ENCODE measurements at regions not wholly inside any gene's neighbourhood (a gene's known extent, or its start where the extent isn't known, plus 50 kb on each side); places are given as distances from the start of the nearest gene placed in this dataset.

DNA sequence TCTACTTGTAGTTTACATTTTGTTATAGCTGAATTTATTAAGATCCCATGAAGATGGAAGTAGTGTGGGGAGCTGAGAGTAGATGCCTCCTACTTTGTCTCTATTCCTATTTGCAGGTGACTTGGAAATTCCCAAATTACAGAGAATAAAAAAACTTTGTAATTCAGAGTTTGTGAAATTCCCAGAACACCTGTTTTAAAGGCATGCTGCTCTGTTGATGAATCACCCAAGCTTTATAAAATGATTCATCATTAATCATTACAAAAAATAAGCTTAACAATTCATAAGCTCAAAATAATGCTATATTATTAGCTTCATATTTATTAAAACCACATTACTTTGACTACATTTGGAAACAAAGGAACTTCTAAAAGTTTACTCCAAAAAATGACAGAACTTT, 856.3 kb downstream of the RPA4 start:
- Histone ChIP-seq H3K4me1 (no peaks in the 10 kb centered on the region), H3K36me3 (no peaks in the 10 kb centered on the region), H3K27me3 (no peaks in the 10 kb centered on the region), H3K9me3 (no peaks in the 10 kb centered on the region), H3K4me3 (no peak overlapping the region), H3K27ac (no peak overlapping the region)
- TF ChIP-seq POLR2AphosphoS5 (IDR thresholded peaks at IDR 0.05) (no peak), POLR2A (IDR thresholded peaks at IDR 0.05) (no peak), EP300 (IDR thresholded peaks at IDR 0.05) (no peak)
- TF ChIP-seq, protein P1, sequence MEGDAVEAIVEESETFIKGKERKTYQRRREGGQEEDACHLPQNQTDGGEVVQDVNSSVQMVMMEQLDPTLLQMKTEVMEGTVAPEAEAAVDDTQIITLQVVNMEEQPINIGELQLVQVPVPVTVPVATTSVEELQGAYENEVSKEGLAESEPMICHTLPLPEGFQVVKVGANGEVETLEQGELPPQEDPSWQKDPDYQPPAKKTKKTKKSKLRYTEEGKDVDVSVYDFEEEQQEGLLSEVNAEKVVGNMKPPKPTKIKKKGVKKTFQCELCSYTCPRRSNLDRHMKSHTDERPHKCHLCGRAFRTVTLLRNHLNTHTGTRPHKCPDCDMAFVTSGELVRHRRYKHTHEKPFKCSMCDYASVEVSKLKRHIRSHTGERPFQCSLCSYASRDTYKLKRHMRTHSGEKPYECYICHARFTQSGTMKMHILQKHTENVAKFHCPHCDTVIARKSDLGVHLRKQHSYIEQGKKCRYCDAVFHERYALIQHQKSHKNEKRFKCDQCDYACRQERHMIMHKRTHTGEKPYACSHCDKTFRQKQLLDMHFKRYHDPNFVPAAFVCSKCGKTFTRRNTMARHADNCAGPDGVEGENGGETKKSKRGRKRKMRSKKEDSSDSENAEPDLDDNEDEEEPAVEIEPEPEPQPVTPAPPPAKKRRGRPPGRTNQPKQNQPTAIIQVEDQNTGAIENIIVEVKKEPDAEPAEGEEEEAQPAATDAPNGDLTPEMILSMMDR (IDR thresholded peaks at IDR 0.05) = no peak
- DNase-seq (ENCODE audit: low spot score in 2 of 2) = no peak

DNA sequence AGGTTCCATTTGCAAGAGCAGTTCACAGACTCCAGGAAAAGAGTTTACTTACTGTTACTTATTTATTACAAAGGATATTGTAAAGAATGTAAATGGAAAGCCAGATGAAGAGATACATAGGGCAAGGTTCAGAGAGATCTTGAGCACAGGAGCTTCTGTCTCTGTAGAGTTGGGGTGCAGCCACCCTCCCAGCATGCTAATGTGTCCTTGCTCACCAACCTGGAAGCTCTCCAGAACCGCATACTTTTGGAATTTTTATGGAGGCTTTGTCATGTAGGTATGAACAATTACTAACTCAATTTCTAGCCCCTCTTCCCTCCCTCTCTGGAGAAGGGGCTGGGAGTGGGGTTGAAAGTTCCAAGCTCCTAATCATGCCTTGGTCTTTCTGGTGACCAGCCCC, 857.2 kb downstream of the RPA4 start:
- Histone ChIP-seq H3K9me3 (no peaks in the 10 kb centered on the region), H3K4me1 (no peaks in the 10 kb centered on the region), H3K36me3 (no peaks in the 10 kb centered on the region), H3K27ac (no peak overlapping the region), H3K27me3 (no peaks in the 10 kb centered on the region), H3K4me3 (no peak overlapping the region)
- TF ChIP-seq, protein P1 (IDR thresholded peaks at IDR 0.05) = no peak
- no peak for TF ChIP-seq EP300 (IDR thresholded peaks at IDR 0.05)
- no peak for TF ChIP-seq POLR2AphosphoS5 (IDR thresholded peaks at IDR 0.05)
- TF ChIP-seq POLR2A (IDR thresholded peaks at IDR 0.05) = no peak
- WGBS = 40% methylated on average over 1 of the region's 1 CpG
- no peak for DNase-seq (ENCODE audit: low spot score in 2 of 2)

DNA sequence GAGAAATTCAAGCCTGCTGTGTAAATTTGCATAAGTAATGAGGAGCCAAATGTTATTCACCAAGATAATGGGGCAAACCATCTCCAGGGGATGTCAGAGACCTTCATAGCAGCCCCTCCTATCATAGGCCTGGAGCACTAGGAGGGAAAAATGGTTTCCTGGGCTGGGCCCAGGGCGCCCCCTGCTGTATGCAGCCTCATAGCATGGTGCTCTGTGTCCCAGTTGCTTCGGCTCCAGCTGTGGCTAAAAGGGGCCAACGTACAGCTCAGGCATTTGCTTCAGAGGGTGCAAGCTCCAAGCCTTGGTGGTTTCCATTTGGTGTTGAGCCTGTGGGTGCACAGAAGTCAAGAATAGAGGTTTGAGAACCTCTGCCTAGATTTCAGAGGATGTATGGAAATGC, 859.3 kb downstream of the RPA4 start:
- no peak overlapping the region for H3K4me3 ChIP-seq

DNA sequence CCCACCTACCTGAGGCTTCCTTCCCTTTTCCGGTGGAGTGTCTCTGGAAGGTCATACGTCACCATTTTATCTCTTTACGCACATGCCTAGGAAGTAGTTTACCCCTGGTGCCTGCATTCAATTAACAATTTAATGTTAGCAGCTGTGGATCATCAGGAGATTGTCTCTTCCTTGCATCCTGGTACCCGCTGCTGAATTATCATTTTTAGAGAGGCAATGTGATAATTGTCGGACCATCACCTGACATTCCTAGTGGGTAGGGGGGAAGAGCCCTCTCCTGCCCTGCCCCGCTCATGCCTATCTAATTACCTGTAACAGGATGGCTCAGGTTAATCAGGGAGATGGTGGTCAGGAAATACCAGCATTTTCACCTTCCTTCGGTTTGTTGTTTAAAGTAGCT, 863.6 kb downstream of the RPA4 start:
- Histone ChIP-seq H3K27ac (no peak overlapping the region), H3K36me3 (no peaks in the 10 kb centered on the region), H3K27me3 (no peaks in the 10 kb centered on the region), H3K4me1 (no peaks in the 10 kb centered on the region), H3K9me3 (no peaks in the 10 kb centered on the region), H3K4me3 (no peak overlapping the region)
- TF ChIP-seq EP300 (IDR thresholded peaks at IDR 0.05) (no peak), POLR2AphosphoS5 (IDR thresholded peaks at IDR 0.05) (no peak), POLR2A (IDR thresholded peaks at IDR 0.05) (no peak)
- TF ChIP-seq, protein P1 (IDR thresholded peaks at IDR 0.05) = no peak
- 62% methylated on average over 7 of the region's 7 CpGs for WGBS
- no peak for DNase-seq (ENCODE audit: low spot score in 2 of 2)

More for the DNA sequence above, 859.3 kb downstream of the RPA4 start:
- Histone ChIP-seq H3K36me3 (no peaks in the 10 kb centered on the region), H3K27ac (no peak overlapping the region), H3K9me3 (no peaks in the 10 kb centered on the region), H3K4me1 (no peaks in the 10 kb centered on the region), H3K27me3 (no peaks in the 10 kb centered on the region)
- DNase-seq (ENCODE audit: low spot score in 2 of 2) = no peak
- WGBS = 83% methylated on average over 3 of the region's 3 CpGs
- no peak for TF ChIP-seq EP300 (IDR thresholded peaks at IDR 0.05)
- no peak for TF ChIP-seq POLR2A (IDR thresholded peaks at IDR 0.05)
- TF ChIP-seq POLR2AphosphoS5 (IDR thresholded peaks at IDR 0.05) = no peak
- TF ChIP-seq, protein P1 (IDR thresholded peaks at IDR 0.05) = no peak

DNA sequence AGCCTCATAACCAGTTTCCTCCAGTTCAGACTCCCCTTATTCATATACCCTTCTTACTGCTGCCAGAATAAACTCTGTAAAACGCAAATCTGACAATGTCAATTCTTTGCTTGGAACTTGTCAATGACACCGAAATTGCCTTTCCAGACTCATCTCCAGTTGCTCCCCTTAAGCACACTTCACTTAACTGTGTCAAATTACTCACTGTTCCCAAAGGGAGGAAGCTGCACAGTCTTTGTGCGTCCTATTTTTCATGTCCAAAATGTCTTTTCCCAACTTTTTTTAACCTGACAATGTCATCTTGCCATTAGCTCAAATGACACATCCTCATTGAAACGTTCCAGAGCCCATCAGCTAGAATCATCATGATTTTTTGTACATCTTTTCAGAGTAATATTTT, 867.3 kb downstream of the RPA4 start:
- 77% methylated on average over 4 of the region's 4 CpGs for WGBS
- DNase-seq (ENCODE audit: low spot score in 2 of 2) = no peak
- no peaks in the 10 kb centered on the region for H3K4me1 ChIP-seq
- H3K9me3 ChIP-seq = no peaks in the 10 kb centered on the region
- H3K4me3 ChIP-seq = no peak overlapping the region
- H3K27ac ChIP-seq = no peak overlapping the region
- TF ChIP-seq, protein P1 (IDR thresholded peaks at IDR 0.05) = no peak
- TF ChIP-seq POLR2AphosphoS5 (IDR thresholded peaks at IDR 0.05) = no peak
- no peak for TF ChIP-seq POLR2A (IDR thresholded peaks at IDR 0.05)
- no peak for TF ChIP-seq EP300 (IDR thresholded peaks at IDR 0.05)
- no peaks in the 10 kb centered on the region for H3K36me3 ChIP-seq
- H3K27me3 ChIP-seq = no peaks in the 10 kb centered on the region

All from suprapubic skin (tissue), 4 donors.